ENCODE measurements at regions not wholly inside any gene's neighbourhood (a gene's known extent, or its start where the extent isn't known, plus 50 kb on each side); places are given as distances from the start of the nearest gene placed in this dataset.

GRCh38 chrX:20414066-20414465 is 147.4 kb upstream of the RPS6KA3 start:
- TF ChIP-seq CTCF (IDR thresholded peaks at IDR 0.05; ENCODE audit: insufficient read depth, low read depth, low read length): no peak
- no peak for TF ChIP-seq EZH2 (IDR thresholded peaks at IDR 0.05; ENCODE audit: insufficient read depth, low read length)

Data from astrocyte (in vitro differentiated cells and primary cell).